GM18867 (cell line): ENCODE measurements at regions not wholly inside any gene's neighbourhood (a gene's known extent, or its start where the extent isn't known, plus 50 kb on each side); places are given as distances from the start of the nearest gene placed in this dataset.
A peak's percentile ranks its signal among the peaks of the same experiment; 100 is the strongest.
"Not testable (repeated sequence)": the region's sequence is repeated elsewhere in the genome, so short reads cannot be mapped to it uniquely, and the experiment has no call there.

Experiments used
- ATAC-seq: cut with Tn5 transposase; IDR thresholded peaks from one replicate; pipeline ENCODE4 v1.9.1; 2021; ENCODE audit warnings: mild to moderate bottlenecking, moderate library complexity; ENCODE audit not compliant: unreplicated experiment

DNA sequence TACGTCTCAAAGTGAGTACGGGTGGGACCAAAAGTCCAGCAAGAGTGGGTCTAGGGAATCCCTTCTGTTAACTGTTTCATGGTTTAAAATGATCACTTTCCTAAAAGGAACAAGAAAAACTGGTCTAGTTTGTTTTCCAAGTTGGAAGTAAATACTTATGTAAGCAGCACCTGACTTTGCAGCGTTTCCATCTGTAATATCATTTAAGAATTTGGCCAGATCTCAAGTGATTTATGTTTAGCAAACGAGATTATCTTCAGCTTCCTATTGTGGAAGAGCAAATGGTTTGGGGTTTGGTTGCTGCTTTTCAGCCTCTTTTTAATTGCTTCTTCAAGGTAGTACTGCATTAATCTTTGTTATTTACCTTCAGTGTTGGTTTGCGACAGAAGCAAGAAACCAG is 50.4 kb downstream of the FHIP1A start:
- no peak for ATAC-seq

DNA sequence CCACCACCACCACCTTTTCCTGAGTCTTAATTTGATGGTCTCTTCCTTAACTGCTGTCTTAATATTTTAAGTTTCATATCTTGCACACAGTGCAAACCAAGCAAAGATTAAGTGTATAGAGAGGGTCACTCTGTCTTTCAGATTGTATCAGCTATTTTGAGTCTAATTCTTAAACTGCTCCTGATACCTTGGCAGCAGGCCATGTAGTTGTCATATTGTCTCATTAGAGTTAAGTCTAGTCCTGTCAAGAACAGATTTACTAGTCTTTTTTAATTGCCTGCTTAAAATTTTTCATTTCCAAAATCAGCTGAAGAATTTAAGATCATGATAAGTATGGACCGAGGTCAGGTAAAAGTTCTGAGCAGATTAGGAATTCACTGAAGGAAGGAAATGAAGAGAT is 51.5 kb downstream of the FHIP1A start:
- no peak for ATAC-seq

DNA sequence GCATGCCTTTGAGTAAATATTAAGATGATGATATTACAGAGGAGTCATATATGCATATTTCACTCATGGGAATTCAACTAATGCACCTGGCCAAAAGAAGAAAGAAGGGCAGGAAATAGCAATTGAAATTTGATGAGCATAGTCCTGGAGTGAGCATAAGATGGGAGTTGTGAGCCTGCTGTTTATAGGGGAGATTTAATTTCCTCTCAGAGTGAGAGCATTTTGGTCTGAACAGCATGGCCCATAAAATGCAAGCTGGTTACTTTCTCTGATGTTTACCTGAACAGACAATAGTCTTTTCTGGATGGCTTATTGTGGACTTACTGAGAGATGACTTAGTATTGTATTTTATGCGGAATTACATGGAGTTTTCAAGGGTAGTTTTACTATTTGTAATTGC is 53.6 kb downstream of the FHIP1A start:
- no peak for ATAC-seq

DNA sequence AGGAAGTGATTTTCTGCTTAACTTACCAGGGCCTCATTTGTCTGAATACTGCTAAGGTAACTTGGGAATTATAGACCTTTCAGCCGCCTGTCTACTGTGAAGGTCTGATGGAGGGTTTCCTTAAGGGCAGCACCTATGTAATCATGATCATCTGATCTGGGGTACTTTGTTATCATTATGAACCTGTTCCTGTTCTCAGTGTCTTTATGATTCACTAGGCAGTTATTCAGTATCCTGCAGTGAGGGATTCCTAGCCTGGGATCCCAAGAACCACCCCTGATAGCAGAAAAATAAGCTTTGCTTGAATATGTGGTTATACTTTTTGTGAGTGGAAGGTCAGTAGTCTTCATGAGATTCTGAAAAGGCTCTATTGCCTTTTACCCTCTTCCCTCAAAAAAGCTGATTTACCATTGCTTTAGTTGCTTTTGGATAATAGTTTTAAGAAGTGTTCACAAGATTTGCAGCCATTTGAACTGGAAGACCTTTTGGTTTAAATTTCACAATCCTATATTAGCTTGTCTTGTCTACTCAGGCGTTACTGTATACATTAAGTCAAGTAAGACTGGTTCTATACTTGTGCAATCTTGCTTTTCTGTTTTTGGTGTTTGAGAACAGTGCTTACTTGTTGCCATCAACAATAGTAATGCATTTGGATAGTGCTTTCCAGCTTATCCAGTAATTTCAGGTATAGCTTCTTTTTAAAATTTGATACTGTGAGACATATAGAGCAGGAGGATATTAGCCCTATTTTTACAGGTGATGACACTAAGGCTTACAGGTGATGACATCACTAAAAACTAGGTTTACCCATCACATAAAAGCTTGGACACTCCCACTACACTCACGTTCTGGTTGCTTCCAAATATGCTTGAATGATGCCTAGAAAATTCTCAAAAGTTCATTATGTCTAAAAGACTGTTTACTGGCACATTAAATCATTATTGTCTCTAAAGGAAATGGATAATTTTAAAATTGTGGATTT is 60.0 kb downstream of the FHIP1A start:
- no peak for ATAC-seq

DNA sequence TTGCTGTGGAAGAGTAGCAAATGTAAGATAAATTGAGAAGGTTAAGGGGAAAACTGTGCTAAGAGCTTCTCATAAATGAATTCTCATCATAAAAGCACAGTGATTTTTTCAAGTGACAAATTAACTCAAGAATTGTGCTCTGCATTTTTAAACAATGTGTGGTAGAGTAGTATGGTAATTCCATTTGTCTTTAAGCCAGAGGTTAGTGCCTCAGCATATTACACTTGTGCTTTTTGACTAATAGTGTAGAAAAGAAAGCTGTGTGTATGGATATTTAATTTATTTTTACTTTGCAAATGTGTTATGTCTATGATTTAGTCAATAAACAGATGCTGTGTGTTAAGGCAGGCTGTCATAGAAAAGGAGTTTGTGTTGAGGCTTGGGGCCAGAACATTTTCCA is 61.0 kb downstream of the FHIP1A start:
- ATAC-seq = no peak

DNA sequence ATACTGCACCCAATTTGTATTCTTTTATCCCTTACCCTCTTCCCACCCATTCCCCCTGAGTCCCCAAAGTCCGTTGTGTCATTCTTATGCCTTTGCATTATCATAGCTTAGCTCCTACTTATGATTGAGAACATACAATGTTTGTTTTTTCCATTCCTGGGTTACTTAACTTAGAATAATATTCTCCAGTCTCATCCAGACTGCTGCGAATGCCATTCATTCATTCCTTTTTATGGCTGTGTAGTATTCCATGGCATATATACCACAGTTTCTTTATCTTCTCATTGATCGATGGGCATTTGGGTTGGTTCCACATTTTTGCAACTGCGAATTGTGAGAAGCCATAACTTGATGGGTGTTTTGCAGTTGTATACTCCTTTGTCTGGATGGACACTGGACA is 62.8 kb downstream of the FHIP1A start:
- no peak for ATAC-seq

DNA sequence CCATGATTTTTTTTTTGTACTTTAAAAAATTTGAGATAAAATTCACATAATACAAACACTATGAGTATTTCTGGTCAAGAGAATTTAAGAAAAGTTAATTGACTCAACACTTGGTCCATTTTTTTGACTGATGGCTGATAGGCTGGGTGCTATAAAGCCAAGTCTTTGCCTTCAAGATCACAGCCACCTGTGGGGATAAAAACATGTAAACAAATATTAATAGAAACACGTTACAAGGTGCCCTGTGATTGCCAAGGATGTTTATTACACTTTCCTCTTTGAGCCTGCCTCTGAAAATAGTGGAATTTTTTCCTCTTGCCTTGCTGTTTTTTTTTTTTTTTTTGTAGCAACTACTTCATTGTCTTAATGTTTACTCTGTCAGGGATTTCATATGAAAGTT is 63.3 kb downstream of the FHIP1A start:
- no peak for ATAC-seq

DNA sequence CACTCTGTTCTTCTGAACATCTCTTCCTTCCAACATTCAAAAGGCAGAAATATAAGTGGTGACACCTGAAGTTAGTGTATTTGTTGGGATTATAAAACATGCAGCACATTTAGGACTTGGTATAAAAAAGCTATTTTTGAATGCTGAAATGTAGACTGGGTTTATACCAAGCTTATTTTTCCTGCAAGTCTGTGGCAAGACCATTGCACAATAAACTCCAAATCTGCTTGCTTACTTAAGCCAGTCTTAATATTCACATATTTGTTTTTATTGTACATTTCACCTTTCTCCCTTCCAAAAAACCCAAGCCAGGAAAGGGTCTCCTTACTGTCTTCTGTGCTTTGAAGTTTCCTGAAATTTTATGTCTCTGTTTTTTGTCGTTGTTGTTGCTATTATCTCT is 63.7 kb downstream of the FHIP1A start:
- ATAC-seq = no peak

DNA sequence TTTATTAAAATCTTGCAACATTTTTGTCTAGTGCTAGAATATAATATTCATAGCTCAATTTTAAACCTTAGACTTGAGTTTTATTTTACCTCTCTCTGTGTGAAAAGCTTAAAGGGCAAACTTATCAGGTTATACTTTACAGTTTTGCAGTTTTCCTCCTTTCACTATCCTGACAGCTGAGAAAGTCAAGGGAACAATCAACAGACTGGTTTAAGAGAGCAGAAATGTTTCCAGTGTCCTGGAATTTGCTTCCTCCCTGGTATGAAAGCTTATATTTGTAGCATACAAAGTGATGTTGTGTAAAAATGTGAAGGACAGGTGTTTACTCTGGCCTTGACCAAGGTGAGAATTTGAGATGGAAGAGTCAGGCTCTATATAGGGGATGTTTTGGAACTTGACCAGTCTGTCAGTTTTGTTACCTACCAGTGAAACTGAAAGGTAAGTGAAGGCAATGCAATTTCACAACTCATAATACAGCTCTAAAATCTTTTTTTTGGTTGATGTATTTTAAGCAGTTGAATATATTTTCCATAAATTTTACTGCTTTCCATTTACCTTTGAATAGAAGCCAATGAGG is 64.6 kb downstream of the FHIP1A start:
- ATAC-seq = peak; percentile 54

DNA sequence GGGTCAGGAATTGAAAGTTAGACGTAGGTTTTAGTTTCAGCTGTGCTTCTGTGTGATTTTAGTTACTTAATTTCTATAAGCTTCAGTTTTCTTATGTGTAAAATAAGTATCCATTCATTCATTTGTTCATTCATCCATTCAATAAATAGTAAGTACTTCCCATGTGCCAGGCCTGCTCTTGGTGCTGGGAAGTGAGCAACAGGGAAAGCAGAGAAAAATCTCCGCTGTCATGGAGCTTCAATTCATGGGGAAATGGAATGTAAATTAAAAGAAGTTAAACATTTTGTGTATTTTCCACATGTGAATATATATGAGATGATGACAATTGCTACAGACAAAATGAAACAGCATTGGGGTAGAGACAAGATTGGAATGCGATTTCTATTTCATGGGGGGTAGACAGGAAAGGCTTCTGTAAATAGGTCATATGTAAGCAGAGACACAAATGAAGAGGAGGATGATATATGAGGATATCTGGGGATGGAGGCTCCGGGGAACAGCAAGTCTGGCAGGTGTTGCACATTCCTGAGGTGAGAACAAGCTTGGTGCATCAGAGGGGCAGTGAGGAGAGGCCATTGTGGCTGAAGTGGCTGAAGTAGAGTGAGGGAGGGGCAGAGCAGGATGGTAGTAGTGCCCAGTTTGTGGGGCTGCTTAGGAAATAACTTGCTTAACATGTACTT is 66.2 kb downstream of the FHIP1A start:
- ATAC-seq = no peak

DNA sequence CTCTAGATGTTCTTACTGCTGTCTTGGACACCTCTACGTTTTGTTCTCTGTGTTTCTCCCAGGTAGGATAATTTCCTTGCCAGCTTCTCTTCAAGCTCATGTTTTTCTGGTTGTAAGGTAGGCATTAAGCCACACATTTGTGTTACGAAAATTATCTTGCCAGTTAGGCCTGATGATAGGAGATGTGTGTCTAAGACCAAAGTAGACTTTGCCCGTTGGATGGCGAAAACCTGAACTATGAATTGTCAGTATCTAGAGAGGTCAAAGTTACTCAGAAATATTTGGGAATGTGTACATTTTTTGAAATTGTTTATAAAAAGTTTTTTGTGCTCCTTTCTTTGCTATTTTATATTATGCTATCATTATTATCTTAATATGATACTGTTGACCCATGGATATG is 72.8 kb downstream of the FHIP1A start:
- ATAC-seq = no peak

DNA sequence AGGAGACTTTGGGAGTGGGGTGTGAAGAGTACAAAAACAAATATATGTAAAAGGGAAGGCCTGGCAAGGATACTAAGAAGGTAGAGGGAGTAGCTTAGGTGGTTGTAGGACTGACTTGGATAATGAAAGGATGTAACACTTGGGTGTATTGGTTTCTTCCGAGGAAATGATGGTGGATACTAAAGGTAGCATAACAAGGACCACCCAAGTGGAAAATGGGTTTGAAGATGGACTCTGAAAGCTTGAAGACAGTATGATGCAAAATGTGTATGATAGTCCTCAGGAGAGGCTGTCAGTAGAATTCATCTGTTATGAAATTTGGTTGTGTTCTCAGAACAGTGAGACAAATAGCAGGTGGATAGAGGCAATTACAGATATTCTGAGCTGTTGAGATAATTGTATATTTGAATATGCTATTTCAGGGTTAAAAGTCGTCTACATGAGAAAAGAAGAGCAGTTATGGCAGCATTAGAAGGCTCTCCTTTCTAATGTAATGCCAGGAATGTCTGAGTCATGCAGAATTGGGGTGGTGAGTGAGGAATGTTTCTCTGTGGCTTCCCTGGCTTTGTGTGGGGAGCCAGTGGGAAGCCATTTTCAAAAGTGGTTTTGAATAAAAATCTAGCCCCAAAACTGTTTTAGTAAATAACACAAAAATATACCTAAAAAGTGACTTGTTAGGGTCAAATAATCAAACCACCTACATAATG is 75.6 kb downstream of the FHIP1A start:
- ATAC-seq = no peak

DNA sequence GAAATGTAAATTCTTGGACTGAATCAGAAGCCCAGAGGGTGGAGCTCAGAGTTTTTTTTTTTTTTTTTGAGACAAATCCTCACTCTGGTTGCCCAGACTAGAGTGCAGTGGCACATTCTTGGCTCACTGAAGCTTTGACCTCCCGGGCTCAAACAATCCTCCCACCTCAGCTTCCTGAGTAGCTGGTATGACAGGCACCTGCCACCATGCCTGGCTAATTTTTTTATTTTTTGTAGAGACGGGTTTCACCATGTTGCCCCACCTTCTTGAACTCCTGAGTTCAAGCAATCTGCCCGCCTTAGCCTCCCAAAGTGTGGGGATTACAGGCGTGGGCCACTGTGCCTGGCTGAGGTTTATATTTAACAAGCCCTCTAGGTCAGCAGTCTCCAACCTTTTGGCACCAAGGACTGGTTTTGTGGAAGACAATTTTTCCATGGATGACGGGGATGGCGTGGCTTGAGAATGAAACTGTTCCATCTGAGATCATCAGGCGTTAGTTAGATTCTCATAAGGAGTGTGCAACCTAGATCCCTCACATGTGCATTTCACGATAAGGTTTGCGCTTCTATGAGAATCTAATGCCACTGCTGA is 76.7 kb downstream of the FHIP1A start:
- ATAC-seq = no peak

DNA sequence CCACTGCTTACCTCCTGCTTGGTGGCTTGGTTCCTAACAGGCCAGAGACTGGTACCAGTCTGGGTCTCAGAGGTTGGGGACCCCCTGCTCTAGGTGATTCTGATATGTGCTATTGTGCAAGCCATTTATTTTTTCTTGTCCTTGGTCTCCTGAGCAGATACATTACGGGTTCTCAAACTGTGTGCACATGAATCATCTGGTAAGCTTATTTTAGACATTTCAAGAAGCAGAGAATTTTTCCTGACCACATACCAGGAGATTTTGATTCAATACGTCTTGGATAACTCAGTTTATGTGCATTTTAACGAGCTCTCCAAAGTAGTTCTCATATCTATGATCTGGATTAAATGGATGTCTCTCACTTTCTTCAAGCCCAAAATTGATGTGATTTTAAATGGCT is 77.2 kb downstream of the FHIP1A start:
- ATAC-seq = no peak

DNA sequence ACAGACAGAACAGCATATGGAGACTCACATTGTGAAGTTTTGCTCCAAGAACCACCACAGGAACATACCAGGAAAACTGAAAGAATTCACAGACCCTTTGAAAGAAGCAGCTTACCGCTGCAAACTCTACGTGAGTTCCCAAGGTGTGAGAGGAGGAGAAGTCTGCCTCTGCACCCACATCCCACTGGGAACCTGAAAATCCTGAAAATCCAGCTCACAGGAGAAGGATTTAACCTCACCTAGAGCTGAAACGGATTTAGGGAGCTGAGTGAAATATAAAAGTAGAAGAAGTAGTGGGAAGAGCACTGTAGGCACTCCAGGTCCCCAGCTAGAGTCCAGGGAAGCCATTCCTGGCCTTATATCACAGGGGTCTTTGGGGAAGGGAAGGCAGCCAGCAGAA is 80.0 kb downstream of the FHIP1A start:
- ATAC-seq = no peak

DNA sequence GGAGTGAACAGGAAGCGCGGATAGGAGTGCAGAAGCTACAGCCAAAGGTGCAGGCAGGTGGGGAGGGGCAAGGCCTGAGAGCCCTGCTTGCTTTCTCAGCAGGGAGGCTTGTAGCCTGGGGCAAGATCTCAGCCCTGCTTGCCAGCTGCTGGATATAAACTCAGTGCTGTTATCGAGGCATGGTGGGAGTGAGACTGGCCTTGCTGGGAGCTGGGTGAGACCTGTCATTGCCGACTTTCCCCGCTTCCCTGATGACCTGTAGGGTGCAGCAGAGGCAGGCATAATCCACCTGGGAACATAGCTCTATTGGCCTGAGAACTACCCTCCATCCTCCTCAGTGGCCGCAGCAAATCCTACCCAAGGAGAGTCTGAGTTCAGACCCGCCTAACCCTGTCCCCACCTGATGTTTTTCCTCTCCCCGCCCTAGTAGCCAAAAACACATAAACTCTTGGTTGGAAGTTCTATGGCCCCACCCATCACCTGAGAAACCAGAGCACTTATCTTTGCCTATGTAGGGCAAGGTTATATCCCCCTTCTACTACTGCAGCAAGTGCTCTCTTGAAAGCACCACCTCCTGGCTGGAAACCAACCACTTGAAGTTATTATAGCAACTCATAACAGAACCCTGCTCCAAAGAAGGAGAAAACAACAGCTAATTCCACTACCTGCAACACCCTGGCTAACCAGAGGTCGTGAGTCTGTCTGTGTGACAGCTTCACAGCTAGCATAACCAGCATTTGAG is 80.7 kb downstream of the FHIP1A start:
- no peak for ATAC-seq

DNA sequence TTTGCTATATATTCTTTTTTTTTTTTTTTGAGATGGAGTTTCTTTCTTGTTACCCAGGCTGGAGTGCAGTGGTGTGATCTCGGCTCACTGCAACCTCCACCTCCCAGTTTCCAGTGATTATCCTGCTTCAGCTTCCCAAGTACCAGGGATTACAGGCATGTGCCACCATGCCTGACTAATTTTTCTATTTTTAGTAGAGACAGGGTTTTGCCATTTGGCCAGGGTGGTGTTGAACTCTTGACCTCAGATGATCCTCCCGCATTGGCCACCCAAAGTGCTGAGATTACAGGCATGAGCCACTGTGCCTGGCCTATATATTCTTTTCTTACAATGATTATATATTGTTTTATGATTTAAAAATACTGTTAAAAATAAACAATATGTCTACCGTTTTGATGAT is 86.6 kb downstream of the FHIP1A start:
- ATAC-seq = not testable (repeated sequence)

DNA sequence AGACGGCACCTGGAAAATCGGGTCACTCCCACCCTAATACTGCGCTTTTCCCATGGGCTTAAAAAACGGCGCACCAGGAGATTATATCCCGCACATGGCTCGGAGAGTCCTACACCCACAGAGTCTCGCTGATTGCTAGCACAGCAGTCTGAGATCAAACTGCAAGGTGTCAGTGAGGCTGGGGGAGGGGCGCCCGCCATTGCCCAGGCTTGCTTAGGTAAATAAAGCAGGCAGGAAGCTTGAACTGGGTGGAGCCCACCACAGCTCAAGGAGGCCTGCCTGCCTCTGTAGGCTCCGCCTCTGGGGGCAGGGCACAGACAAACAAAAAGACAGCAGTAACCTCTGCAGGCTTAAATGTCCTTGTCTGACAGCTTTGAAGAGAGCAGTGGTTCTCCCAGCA is 102.6 kb downstream of the FHIP1A start:
- ATAC-seq = not testable (repeated sequence)

DNA sequence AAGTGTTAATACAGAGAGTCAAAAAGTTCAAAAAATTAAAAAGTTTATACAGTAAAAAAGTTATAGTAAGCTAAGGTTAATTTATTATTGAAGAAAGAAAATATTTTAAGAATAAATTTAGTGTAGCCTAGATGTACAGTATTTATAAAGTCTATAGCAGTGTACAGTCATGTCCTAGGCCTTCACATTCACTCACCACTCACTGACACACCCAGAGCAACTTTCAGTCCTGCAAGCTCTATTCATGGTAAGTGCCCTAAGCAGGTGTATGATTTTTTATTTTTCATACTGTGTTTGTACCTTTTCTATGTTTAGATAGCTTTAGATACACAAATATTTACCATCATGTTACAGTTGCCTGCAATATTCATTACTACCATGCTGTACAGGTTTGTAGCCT is 108.9 kb downstream of the FHIP1A start:
- no peak for ATAC-seq

DNA sequence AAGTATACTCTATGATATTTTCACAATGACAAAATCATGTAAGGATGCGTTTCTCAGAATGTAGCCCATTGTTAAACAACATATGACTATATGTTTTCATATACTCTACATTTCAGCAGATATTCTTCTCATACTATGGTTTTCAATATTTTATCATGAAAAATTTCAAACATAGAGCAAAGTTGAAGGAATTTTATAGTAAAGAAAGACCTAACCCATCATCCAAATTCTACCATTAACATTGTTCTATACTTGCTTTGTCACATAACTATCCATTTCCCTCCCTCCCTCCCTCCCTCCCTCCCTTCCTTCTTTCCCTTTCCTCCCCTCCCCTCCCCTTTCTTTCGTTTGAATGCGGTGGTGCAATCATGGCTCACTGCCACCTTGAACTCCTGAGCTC is 109.4 kb downstream of the FHIP1A start:
- ATAC-seq = no peak
